ENCODE measurements at regions not wholly inside any gene's neighbourhood (a gene's known extent, or its start where the extent isn't known, plus 50 kb on each side); places are given as distances from the start of the nearest gene placed in this dataset.

GRCh38 chr18:27491772-27492171 lies 306.7 kb upstream of the CHST9 start:
- TF ChIP-seq CTCF (conservative IDR thresholded peaks at IDR 0.05; ENCODE audit: low read depth, low read length) (no peak), CEBPB (IDR thresholded peaks at IDR 0.05; ENCODE audit: low read depth, low read length) (no peak)
